ENCODE measurements at regions not wholly inside any gene's neighbourhood (a gene's known extent, or its start where the extent isn't known, plus 50 kb on each side); places are given as distances from the start of the nearest gene placed in this dataset.
"Not testable (repeated sequence)": the region's sequence is repeated elsewhere in the genome, so short reads cannot be mapped to it uniquely, and the experiment has no call there.

- no peak for DNase-seq
Measured at GRCh38 chr6:80605165-80605989, 498.9 kb downstream of the BCKDHB start.

GRCh38 chr6:80603679-80604078 lies 497.2 kb downstream of the BCKDHB start:
- DNase-seq = no peak

GRCh38 chr6:80594461-80594860 lies 488.0 kb downstream of the BCKDHB start:
- no peak for DNase-seq

DNA sequence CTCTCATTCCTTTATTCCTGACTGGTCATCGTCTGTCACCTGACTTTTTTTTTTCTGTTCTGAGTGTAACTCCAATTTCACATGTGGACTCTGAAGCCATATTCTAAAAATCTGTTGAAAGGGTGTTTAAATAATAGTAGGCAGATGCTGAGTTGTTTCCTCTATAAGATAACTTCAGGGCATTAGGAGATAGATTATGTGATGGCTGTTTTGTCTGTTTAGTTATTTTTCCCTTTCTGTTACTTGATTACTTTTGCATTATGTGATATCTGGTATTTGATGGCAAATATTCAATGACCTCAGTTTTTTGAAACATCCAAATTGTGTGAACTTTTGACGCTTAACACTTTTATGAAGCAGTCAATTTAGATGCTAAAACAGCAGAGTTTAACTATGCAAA lies 486.0 kb downstream of the BCKDHB start:
- no peak for DNase-seq

GRCh38 chr6:80586242-80586641 lies 479.8 kb downstream of the BCKDHB start:
- no peak for DNase-seq

GRCh38 chr6:80579391-80580023 lies 473.0 kb downstream of the BCKDHB start:
- no peak for DNase-seq

GRCh38 chr6:80573320-80573719 lies 466.8 kb downstream of the BCKDHB start:
- DNase-seq = not testable (repeated sequence)

DNA sequence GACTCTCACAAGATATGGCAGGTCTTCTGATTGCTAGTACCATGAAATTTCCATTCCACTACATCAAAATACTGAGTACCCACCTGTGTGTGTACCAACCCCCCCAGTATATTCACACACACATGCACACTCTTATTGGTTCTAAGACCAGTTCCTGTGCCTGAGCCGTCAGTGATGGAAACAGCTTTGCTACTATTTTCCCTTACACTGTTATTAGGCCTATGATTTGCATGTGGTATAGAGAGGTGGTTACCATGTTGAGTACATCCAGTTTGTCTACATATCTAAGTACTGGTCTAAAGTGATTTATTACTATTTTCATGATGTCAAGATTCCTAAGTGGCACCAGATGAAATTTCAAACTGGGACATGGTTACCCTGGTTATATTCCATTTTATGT lies 459.9 kb downstream of the BCKDHB start:
- DNase-seq = no peak

GRCh38 chr6:80553071-80553740 lies 446.7 kb downstream of the BCKDHB start:
- no peak for DNase-seq

- no peak for DNase-seq
Measured at GRCh38 chr6:80550748-80551147, 444.3 kb downstream of the BCKDHB start.

GRCh38 chr6:80550281-80550680 lies 443.8 kb downstream of the BCKDHB start:
- no peak for DNase-seq

GRCh38 chr6:80548532-80548931 lies 442.1 kb downstream of the BCKDHB start:
- no peak for DNase-seq

DNA sequence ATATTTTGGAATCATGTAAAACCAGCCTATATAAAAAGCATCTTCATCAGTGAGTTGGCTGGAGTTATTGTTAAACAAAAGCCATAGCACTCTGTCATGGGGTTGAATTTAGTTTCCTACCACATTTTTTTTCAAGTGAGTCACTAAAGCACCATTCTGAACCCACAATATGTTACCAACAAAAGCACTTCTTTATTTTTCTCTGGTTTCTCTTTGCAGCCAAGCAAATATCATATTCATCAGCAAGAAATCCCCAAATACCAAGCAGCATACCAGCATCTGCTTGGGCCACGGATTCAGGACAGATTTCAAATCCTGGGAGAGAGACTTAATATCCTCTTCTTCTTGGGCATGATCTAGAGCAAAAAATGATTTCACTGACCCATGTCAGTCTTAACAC lies 441.4 kb downstream of the BCKDHB start:
- no peak for DNase-seq

- no peak for DNase-seq
Measured at GRCh38 chr6:80544976-80545722, 438.7 kb downstream of the BCKDHB start.

- no peak for DNase-seq
Measured at GRCh38 chr6:80544555-80544954, 438.1 kb downstream of the BCKDHB start.

GRCh38 chr6:80543598-80544222 lies 437.2 kb downstream of the BCKDHB start:
- no peak for DNase-seq

GRCh38 chr6:80543151-80543550 lies 436.7 kb downstream of the BCKDHB start:
- DNase-seq = no peak

GRCh38 chr6:80541886-80542285 lies 435.4 kb downstream of the BCKDHB start:
- DNase-seq = no peak

GRCh38 chr6:80541181-80541580 lies 434.7 kb downstream of the BCKDHB start:
- no peak for DNase-seq

- no peak for DNase-seq
Measured at GRCh38 chr6:80540700-80541099, 434.2 kb downstream of the BCKDHB start.

- no peak for DNase-seq
Measured at GRCh38 chr6:80537118-80537972, 430.9 kb downstream of the BCKDHB start.
